SK-N-SH (cell line): ENCODE measurements at regions not wholly inside any gene's neighbourhood (a gene's known extent, or its start where the extent isn't known, plus 50 kb on each side); places are given as distances from the start of the nearest gene placed in this dataset.

Source experiments
- SIN3A ChIP-seq: IDR thresholded peaks from 2 replicates; pipeline ENCODE4 v1.6.1; 2012; ENCODE audit warnings: low read depth, mild to moderate bottlenecking, low read length, moderate library complexity, borderline replicate concordance
- TAF1 ChIP-seq: IDR thresholded peaks from 2 replicates; pipeline ENCODE4 v1.6.1; 2012; ENCODE audit warnings: low read depth, mild to moderate bottlenecking, low read length, moderate library complexity, borderline replicate concordance
- TF ChIP-seq, protein P1 (sequence below): fragments of 200-600 bp; sonication (generic); IDR thresholded peaks from 2 replicates; pipeline ENCODE4 v1.6.1; 2017; ENCODE audit warnings: antibody characterized with exemption, mild to moderate bottlenecking, moderate library complexity
- TF ChIP-seq, protein P2 (sequence below): IDR thresholded peaks from 2 replicates; pipeline ENCODE4 v1.6.1; 2012; ENCODE audit warnings: mild to moderate bottlenecking, low read depth, low read length, moderate library complexity

DNA sequence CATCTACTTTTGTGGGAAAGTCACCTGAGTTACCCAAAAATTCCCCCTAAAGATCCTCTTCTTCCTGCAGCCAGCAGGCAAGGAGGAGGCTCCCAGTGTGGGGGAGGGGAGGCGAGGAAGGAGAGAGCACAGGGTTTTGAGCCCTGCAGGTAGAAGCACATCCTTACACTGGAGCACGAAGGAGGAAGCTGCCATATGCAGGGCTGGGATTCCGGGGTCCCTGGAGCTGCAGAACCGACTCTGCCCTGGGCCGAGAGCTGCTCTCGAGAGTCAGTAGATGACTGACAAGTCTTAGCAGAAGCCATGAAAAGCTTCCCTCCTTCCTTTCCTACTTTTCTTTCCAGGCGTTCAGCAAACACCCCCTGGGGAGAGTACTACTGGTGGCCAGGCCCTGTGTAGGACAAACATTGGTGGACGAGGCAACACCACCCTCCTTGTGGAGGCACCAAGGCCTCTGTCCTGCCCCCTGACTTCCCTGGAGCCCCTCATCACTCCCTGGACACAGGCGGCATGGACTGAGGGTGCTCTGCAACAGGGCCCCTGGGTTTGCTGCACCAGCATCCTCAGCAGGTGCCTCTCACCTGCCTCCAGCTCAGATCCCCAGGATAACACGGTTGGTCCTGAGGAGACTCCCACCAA is 211.7 kb upstream of the CST7 start:
- TF ChIP-seq TAF1 (no peak), SIN3A (no peak)
- TF ChIP-seq, protein P1, sequence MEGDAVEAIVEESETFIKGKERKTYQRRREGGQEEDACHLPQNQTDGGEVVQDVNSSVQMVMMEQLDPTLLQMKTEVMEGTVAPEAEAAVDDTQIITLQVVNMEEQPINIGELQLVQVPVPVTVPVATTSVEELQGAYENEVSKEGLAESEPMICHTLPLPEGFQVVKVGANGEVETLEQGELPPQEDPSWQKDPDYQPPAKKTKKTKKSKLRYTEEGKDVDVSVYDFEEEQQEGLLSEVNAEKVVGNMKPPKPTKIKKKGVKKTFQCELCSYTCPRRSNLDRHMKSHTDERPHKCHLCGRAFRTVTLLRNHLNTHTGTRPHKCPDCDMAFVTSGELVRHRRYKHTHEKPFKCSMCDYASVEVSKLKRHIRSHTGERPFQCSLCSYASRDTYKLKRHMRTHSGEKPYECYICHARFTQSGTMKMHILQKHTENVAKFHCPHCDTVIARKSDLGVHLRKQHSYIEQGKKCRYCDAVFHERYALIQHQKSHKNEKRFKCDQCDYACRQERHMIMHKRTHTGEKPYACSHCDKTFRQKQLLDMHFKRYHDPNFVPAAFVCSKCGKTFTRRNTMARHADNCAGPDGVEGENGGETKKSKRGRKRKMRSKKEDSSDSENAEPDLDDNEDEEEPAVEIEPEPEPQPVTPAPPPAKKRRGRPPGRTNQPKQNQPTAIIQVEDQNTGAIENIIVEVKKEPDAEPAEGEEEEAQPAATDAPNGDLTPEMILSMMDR = no peak
- TF ChIP-seq, protein P2, sequence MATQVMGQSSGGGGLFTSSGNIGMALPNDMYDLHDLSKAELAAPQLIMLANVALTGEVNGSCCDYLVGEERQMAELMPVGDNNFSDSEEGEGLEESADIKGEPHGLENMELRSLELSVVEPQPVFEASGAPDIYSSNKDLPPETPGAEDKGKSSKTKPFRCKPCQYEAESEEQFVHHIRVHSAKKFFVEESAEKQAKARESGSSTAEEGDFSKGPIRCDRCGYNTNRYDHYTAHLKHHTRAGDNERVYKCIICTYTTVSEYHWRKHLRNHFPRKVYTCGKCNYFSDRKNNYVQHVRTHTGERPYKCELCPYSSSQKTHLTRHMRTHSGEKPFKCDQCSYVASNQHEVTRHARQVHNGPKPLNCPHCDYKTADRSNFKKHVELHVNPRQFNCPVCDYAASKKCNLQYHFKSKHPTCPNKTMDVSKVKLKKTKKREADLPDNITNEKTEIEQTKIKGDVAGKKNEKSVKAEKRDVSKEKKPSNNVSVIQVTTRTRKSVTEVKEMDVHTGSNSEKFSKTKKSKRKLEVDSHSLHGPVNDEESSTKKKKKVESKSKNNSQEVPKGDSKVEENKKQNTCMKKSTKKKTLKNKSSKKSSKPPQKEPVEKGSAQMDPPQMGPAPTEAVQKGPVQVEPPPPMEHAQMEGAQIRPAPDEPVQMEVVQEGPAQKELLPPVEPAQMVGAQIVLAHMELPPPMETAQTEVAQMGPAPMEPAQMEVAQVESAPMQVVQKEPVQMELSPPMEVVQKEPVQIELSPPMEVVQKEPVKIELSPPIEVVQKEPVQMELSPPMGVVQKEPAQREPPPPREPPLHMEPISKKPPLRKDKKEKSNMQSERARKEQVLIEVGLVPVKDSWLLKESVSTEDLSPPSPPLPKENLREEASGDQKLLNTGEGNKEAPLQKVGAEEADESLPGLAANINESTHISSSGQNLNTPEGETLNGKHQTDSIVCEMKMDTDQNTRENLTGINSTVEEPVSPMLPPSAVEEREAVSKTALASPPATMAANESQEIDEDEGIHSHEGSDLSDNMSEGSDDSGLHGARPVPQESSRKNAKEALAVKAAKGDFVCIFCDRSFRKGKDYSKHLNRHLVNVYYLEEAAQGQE = no peak
